Progenitor cell of endocrine pancreas (in vitro differentiated cells): ENCODE measurements at regions not wholly inside any gene's neighbourhood (a gene's known extent, or its start where the extent isn't known, plus 50 kb on each side); places are given as distances from the start of the nearest gene placed in this dataset.

ENCODE experiments used
- DNase-seq: peaks from one replicate; pipeline ENCODE4 v3.0.0; 2021; ENCODE audit warnings: low spot score; ENCODE audit not compliant: unreplicated experiment
- H3K27ac Mint-ChIP-seq: 2 replicates; pipeline ENCODE4 v1.8.0; 2021; ENCODE audit warnings: mild to moderate bottlenecking, moderate library complexity, mixed read lengths
- H3K27me3 Mint-ChIP-seq: 2 replicates; pipeline ENCODE4 v1.8.0; 2021; ENCODE audit warnings: mixed read lengths
- H3K36me3 Mint-ChIP-seq: 2 replicates; pipeline ENCODE4 v1.8.0; 2022; ENCODE audit warnings: mixed read lengths; ENCODE audit not compliant: insufficient read depth
- H3K4me1 Mint-ChIP-seq: 2 replicates; pipeline ENCODE4 v1.8.0; 2021; ENCODE audit warnings: low read depth, mixed read lengths
- H3K4me3 Mint-ChIP-seq: 2 replicates; pipeline ENCODE4 v1.8.0; 2021; ENCODE audit warnings: low read depth, mild to moderate bottlenecking, moderate library complexity, mixed read lengths
- H3K9me3 Mint-ChIP-seq: 2 replicates; pipeline ENCODE4 v1.8.0; 2021; ENCODE audit warnings: low read depth, mixed read lengths
- CTCF ChIP-seq: fragments of 200-600 bp; sonication (generic); IDR thresholded peaks from one replicate; pipeline ENCODE4 v1.5.0; 2021; ENCODE audit warnings: antibody characterized with exemption, mild to moderate bottlenecking; ENCODE audit not compliant: unreplicated experiment

GRCh38 chr13:105142556-105142955 is 1392.9 kb downstream of the EFNB2 start:
- Mint-ChIP-seq H3K27ac (no peak overlapping the region), H3K4me3 (no peak overlapping the region), H3K9me3 (no peaks in the 10 kb centered on the region), H3K4me1 (no peaks in the 10 kb centered on the region), H3K36me3 (no peaks in the 10 kb centered on the region), H3K27me3 (no peaks in the 10 kb centered on the region)
- DNase-seq = no peak
- TF ChIP-seq CTCF = no peak

DNA sequence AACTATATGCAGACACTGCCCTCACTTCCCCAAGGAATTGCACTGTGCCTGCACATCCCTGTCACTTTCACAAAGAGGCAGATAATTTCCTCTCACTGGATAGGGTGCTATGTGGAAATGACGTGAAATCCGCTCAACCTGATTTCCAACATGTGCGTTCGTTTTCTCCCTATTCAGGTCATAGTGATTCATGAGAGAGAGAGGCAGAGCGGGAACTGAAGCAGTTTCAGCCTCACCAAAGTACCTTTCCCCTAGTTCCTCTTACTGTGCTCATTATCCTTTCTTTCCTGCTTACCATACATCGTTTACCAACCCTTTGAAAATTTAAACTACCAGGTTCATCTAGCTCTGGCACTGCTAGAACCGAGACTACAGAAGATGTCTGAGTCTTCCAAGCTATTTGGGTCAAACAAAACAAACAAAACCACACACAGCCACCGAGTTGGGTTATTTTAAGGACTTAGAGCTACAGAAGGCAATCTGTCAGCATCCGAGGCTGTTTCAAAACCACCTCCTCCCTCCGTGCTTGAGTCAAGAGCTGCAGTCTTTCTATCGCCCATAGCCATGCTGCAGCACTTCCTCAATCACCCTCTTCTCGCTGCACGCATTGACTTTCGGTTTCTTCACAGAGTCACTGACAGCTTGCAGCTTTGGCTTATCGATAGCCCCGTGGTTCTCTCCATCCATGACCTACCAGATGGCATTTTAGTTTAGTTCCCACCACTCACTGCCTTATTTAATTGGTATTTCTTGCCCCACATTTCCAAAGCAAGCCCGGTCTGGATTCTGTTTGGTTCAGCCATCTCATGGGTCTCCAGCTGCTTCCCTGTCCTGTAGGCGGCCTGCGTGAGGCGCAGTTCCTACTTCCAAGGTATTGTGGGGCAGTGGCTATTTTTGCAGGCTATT is 1395.8 kb downstream of the EFNB2 start:
- no peak for DNase-seq
- Mint-ChIP-seq H3K9me3 (no peaks in the 10 kb centered on the region), H3K36me3 (no peaks in the 10 kb centered on the region), H3K4me3 (no peak overlapping the region), H3K27me3 (no peaks in the 10 kb centered on the region), H3K27ac (no peak overlapping the region), H3K4me1 (no peaks in the 10 kb centered on the region)
- TF ChIP-seq CTCF = no peak

DNA sequence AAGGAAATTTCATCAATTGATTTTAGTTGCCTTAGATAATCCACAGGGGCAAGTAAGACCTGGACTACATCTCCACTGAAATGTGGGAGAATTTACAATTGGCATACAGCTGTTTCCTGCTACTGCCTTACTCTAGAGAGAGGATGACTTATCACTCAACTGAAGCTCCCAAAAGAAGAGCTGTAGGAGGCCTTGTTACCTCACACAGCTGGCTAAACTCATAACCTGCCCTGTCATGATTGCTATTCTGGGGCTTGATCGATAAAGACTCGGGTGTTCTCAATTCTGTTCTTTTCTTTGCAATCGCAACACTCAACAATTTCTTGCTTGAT is 1396.4 kb downstream of the EFNB2 start:
- no peak for TF ChIP-seq CTCF
- Mint-ChIP-seq H3K4me3 (no peak overlapping the region), H3K9me3 (no peaks in the 10 kb centered on the region), H3K27ac (no peak overlapping the region), H3K27me3 (no peaks in the 10 kb centered on the region), H3K36me3 (no peaks in the 10 kb centered on the region), H3K4me1 (no peaks in the 10 kb centered on the region)
- DNase-seq = no peak

- Mint-ChIP-seq H3K4me3 (no peak overlapping the region), H3K27ac (no peak overlapping the region)
Observed at GRCh38 chr13:105135852-105136615, 1399.4 kb downstream of the EFNB2 start.

GRCh38 chr13:105127732-105128131 is 1407.7 kb downstream of the EFNB2 start:
- H3K4me3 Mint-ChIP-seq = no peak overlapping the region
- no peaks in the 10 kb centered on the region for H3K27me3 Mint-ChIP-seq
- DNase-seq = no peak

More at GRCh38 chr13:105135852-105136615, 1399.4 kb downstream of the EFNB2 start:
- no peaks in the 10 kb centered on the region for H3K36me3 Mint-ChIP-seq
- no peak for TF ChIP-seq CTCF
- DNase-seq = no peak
- H3K4me1 Mint-ChIP-seq = no peaks in the 10 kb centered on the region
- peaks cover 5% of the 10 kb centered on the region for H3K9me3 Mint-ChIP-seq
- no peaks in the 10 kb centered on the region for H3K27me3 Mint-ChIP-seq

More at GRCh38 chr13:105127732-105128131, 1407.7 kb downstream of the EFNB2 start:
- no peak overlapping the region for H3K27ac Mint-ChIP-seq
- no peaks in the 10 kb centered on the region for H3K9me3 Mint-ChIP-seq
- H3K36me3 Mint-ChIP-seq = no peaks in the 10 kb centered on the region
- H3K4me1 Mint-ChIP-seq = no peaks in the 10 kb centered on the region
- no peak for TF ChIP-seq CTCF
